ENCODE measurements at regions not wholly inside any gene's neighbourhood (a gene's known extent, or its start where the extent isn't known, plus 50 kb on each side); places are given as distances from the start of the nearest gene placed in this dataset.

GRCh38 chr6:23457321-23457720 is 668.7 kb upstream of the NRSN1 start:
- no peak overlapping the region for H4K91ac ChIP-seq (ENCODE audit: insufficient read length, low read depth, low read length)
- no peak for DNase-seq
- no peaks in the 10 kb centered on the region for H3K9me3 ChIP-seq (ENCODE audit: control insufficient read depth, low read depth, low read length)
- Mint-ChIP-seq H3K27me3 (ENCODE audit: low read depth) (no peaks in the 10 kb centered on the region), H3K4me1 (peaks cover 8 to 12% of the 10 kb centered on the region in 2 experiments; a peak in 2 of 4 replicates), H3K27ac (no peak overlapping the region), H3K4me3 (no peak overlapping the region), H3K36me3 (ENCODE audit: insufficient read depth in 1 of 3, low read depth in 3 of 3) (no peaks in the 10 kb centered on the region), H3K9me3 (no peaks in the 10 kb centered on the region)
- H3K4me1 ChIP-seq (ENCODE audit: insufficient read depth, low read length): no peaks in the 10 kb centered on the region; the same call in 1 of the 2 replicates
- H3K4me2 ChIP-seq (ENCODE audit: insufficient read depth, insufficient read length, low read length): no peak overlapping the region
- H3K56ac ChIP-seq (ENCODE audit: insufficient read length, low read depth, low read length): no peak overlapping the region
- no peak for TF ChIP-seq CTCF (conservative IDR thresholded peaks at IDR 0.05)
- no peaks in the 10 kb centered on the region for H3K79me2 ChIP-seq (ENCODE audit: insufficient read depth, low read length)
- WGBS (ENCODE audit: extremely low coverage, insufficient read length, low lambda C conversion rate): no CpG with 5 or more reads among the region's 2 CpGs
- H3K23me2 ChIP-seq (ENCODE audit: insufficient read length, low read depth, low read length, poor library complexity, severe bottlenecking): no peaks in the 10 kb centered on the region
- no peak overlapping the region for H3K4ac ChIP-seq (ENCODE audit: low read depth, low read length)
- no peaks in the 10 kb centered on the region for H3K27me3 ChIP-seq (ENCODE audit: insufficient read depth, low read length)
- no peaks in the 10 kb centered on the region for H4K20me1 ChIP-seq (ENCODE audit: control insufficient read depth, insufficient read depth, insufficient read length)
- H3K18ac ChIP-seq (ENCODE audit: insufficient read length, low read depth, low read length): no peak overlapping the region
- no peak overlapping the region for H2BK12ac ChIP-seq (ENCODE audit: insufficient read length, low read depth, low read length)
- no peak overlapping the region for H3K27ac ChIP-seq (ENCODE audit: insufficient read length, low read depth, low read length)
- no peak overlapping the region for H2AFZ ChIP-seq (ENCODE audit: low read length)
- no peak overlapping the region for H2BK20ac ChIP-seq (ENCODE audit: low read depth, low read length, poor library complexity, severe bottlenecking)
- H3T11ph ChIP-seq (ENCODE audit: low read length): no peak overlapping the region
- H3K9ac ChIP-seq (ENCODE audit: extremely low read depth, insufficient read length, low read length): no peak overlapping the region
- no peak overlapping the region for H2BK120ac ChIP-seq (ENCODE audit: low read depth, low read length, poor library complexity, severe bottlenecking)
- H2BK15ac ChIP-seq (ENCODE audit: low read depth, low read length): no peak overlapping the region
- H3K79me1 ChIP-seq (ENCODE audit: insufficient read depth, low read depth, low read length, poor library complexity, severe bottlenecking): no peaks in the 10 kb centered on the region
- H2BK5ac ChIP-seq (ENCODE audit: insufficient read length, low read length): no peak overlapping the region
- no peak overlapping the region for H2AK5ac ChIP-seq (ENCODE audit: insufficient read length, low read length)
- H4K8ac ChIP-seq (replicated peaks; ENCODE audit: insufficient read length, low read depth, low read length): no peak overlapping the region
- no peak overlapping the region for H3K23ac ChIP-seq (ENCODE audit: insufficient read length, low read depth, low read length)
- H3K14ac ChIP-seq (ENCODE audit: insufficient read depth, low read length): no peak overlapping the region
- H4K5ac ChIP-seq (ENCODE audit: insufficient read length, low read depth, low read length): no peak overlapping the region
